ENCODE measurements at regions not wholly inside any gene's neighbourhood (a gene's known extent, or its start where the extent isn't known, plus 50 kb on each side); places are given as distances from the start of the nearest gene placed in this dataset.

DNA sequence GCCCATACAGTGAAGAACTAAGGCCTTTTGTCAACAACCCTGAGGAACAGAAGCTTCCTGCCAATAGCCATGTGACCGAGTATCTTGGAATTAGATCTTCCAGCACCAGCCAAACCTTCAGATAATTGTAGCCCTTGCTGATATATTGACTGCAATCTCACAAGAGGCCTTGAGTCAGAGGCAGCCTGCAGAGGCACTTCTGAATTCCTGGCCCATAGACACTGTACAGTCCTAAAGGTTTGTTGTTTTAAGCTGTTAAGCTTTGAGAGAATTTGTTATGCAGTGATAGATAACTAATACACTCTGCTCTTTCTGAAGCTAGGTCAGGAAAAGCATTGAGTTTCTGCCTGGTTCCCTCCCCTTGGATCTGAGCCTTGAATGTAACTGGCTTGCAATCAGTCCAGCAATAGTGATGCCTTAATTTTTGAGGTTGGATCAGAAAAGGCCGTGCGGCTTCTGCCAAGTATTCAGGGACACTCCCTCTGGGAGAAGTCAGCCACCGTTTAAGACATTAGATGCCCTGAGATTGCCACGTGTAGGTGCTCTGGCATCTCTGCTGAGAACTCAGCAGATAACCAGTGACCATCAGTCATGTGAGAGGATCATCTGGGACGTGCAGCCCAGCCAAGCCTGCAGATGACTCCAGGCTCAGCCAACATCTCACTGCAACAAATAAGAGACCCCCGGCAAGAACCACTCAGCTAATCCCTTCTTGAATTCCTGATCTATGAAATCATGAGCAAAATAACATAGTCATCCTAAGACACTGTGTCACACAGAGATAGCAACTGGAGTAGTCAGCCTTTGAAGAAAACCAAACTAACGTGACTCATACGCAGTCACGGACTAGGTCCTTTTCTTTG, 126.8 kb upstream of the STC2 start:
- BruUV-seq (replicated peaks): TSS peak; percentile 94
- TF ChIP-seq SP1 (IDR thresholded peaks at IDR 0.05; ENCODE audit: low read depth) (peak; percentile 89), JUND (IDR thresholded peaks at IDR 0.05) (peak; percentile 97), FOSL1 (IDR thresholded peaks at IDR 0.05; ENCODE audit: low read depth) (peak; percentile 99), YY1 (IDR thresholded peaks at IDR 0.05; ENCODE audit: extremely low read depth, insufficient replicate concordance, low read depth, low read length) (no peak), POLR2A (IDR thresholded peaks at IDR 0.05; ENCODE audit: borderline replicate concordance, extremely low read depth, insufficient read depth, insufficient read length) (no peak), RAD21 (IDR thresholded peaks at IDR 0.05; ENCODE audit: low read depth) (peak; percentile 2; the same call in 1 of the 2 replicates), CEBPB (IDR thresholded peaks at IDR 0.05; ENCODE audit: low read depth) (peak; percentile 76), CBX3 (IDR thresholded peaks at IDR 0.05; ENCODE audit: low read depth) (peak; percentile 69), EZH2phosphoT487 (IDR thresholded peaks at IDR 0.05; ENCODE audit: borderline replicate concordance) (no peak), TCF7L2 (IDR thresholded peaks at IDR 0.05; ENCODE audit: borderline replicate concordance, extremely low read depth, insufficient read depth, insufficient read length) (peak; percentile 91), EGR1 (IDR thresholded peaks at IDR 0.05; ENCODE audit: low read depth) (no peak), SRF (IDR thresholded peaks at IDR 0.05; ENCODE audit: low read depth) (peak; percentile 79)
- TF ChIP-seq, protein P1, sequence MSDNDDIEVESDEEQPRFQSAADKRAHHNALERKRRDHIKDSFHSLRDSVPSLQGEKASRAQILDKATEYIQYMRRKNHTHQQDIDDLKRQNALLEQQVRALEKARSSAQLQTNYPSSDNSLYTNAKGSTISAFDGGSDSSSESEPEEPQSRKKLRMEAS (IDR thresholded peaks at IDR 0.05): peak; percentile 89
- TF ChIP-seq, protein P2, sequence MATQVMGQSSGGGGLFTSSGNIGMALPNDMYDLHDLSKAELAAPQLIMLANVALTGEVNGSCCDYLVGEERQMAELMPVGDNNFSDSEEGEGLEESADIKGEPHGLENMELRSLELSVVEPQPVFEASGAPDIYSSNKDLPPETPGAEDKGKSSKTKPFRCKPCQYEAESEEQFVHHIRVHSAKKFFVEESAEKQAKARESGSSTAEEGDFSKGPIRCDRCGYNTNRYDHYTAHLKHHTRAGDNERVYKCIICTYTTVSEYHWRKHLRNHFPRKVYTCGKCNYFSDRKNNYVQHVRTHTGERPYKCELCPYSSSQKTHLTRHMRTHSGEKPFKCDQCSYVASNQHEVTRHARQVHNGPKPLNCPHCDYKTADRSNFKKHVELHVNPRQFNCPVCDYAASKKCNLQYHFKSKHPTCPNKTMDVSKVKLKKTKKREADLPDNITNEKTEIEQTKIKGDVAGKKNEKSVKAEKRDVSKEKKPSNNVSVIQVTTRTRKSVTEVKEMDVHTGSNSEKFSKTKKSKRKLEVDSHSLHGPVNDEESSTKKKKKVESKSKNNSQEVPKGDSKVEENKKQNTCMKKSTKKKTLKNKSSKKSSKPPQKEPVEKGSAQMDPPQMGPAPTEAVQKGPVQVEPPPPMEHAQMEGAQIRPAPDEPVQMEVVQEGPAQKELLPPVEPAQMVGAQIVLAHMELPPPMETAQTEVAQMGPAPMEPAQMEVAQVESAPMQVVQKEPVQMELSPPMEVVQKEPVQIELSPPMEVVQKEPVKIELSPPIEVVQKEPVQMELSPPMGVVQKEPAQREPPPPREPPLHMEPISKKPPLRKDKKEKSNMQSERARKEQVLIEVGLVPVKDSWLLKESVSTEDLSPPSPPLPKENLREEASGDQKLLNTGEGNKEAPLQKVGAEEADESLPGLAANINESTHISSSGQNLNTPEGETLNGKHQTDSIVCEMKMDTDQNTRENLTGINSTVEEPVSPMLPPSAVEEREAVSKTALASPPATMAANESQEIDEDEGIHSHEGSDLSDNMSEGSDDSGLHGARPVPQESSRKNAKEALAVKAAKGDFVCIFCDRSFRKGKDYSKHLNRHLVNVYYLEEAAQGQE (IDR thresholded peaks at IDR 0.05; ENCODE audit: low read depth): no peak
- TF ChIP-seq, protein P3, sequence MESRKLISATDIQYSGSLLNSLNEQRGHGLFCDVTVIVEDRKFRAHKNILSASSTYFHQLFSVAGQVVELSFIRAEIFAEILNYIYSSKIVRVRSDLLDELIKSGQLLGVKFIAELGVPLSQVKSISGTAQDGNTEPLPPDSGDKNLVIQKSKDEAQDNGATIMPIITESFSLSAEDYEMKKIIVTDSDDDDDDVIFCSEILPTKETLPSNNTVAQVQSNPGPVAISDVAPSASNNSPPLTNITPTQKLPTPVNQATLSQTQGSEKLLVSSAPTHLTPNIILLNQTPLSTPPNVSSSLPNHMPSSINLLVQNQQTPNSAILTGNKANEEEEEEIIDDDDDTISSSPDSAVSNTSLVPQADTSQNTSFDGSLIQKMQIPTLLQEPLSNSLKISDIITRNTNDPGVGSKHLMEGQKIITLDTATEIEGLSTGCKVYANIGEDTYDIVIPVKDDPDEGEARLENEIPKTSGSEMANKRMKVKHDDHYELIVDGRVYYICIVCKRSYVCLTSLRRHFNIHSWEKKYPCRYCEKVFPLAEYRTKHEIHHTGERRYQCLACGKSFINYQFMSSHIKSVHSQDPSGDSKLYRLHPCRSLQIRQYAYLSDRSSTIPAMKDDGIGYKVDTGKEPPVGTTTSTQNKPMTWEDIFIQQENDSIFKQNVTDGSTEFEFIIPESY (IDR thresholded peaks at IDR 0.05; ENCODE audit: extremely low read depth, insufficient replicate concordance, low read length): no peak
- TF ChIP-seq, protein P4, sequence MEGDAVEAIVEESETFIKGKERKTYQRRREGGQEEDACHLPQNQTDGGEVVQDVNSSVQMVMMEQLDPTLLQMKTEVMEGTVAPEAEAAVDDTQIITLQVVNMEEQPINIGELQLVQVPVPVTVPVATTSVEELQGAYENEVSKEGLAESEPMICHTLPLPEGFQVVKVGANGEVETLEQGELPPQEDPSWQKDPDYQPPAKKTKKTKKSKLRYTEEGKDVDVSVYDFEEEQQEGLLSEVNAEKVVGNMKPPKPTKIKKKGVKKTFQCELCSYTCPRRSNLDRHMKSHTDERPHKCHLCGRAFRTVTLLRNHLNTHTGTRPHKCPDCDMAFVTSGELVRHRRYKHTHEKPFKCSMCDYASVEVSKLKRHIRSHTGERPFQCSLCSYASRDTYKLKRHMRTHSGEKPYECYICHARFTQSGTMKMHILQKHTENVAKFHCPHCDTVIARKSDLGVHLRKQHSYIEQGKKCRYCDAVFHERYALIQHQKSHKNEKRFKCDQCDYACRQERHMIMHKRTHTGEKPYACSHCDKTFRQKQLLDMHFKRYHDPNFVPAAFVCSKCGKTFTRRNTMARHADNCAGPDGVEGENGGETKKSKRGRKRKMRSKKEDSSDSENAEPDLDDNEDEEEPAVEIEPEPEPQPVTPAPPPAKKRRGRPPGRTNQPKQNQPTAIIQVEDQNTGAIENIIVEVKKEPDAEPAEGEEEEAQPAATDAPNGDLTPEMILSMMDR (IDR thresholded peaks at IDR 0.05 in 2 of 3, conservative IDR thresholded peaks at IDR 0.05 in 1 of 3; ENCODE audit: borderline replicate concordance in 1 of 3, insufficient read depth in 1 of 3, low read depth in 2 of 3, low read length in 2 of 3): no peak
- TF ChIP-seq, protein P5, sequence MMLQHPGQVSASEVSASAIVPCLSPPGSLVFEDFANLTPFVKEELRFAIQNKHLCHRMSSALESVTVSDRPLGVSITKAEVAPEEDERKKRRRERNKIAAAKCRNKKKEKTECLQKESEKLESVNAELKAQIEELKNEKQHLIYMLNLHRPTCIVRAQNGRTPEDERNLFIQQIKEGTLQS (IDR thresholded peaks at IDR 0.05): peak; percentile 84

More for the DNA sequence above, 126.8 kb upstream of the STC2 start:
- DNase-seq (ENCODE audit: low read depth, low spot score) (peak; percentile 95), ATAC-seq (peak; percentile 79)
- ChIA-PET POLR2A (interaction anchor here (0.6 to 2.0 kb wide), 6 partner anchors 18 to 282 kb away, joined by 4 to 7 read pairs (median 4); partner anchors contain the start of gene STC2), RAD21 (ENCODE audit: low non-redundant PET in 1 of 2, low total read pairs in 2 of 2, uncharacterized antibody in 2 of 2, unreplicated experiment in 2 of 2) (interaction anchor here in 1 of 2 experiments (1.3 kb wide), 1 partner anchor 118 kb away, joined by 4 read pairs; no protein-coding TSS in a partner anchor), CTCF (interaction anchor here (1.0 to 1.4 kb wide), 2 partner anchors 17 to 118 kb away, joined by 3 to 5 read pairs; no protein-coding TSS in a partner anchor)
- Histone ChIP-seq H3K4me2 (ENCODE audit: low read length) (peak overlapping the region; percentile 54), H3K9ac (ENCODE audit: low read length) (peak overlapping the region; percentile 57), H4K20me1 (ENCODE audit: insufficient read depth) (no peaks in the 10 kb centered on the region), H3K79me2 (ENCODE audit: insufficient read depth, low read length) (no peaks in the 10 kb centered on the region), H3K36me3 (ENCODE audit: control insufficient read depth in 1 of 2, insufficient read depth in 2 of 2, low read length in 2 of 2) (no peaks in the 10 kb centered on the region), H3K4me1 (ENCODE audit: control insufficient read depth in 1 of 2, insufficient read depth in 2 of 2, low read length in 2 of 2) (peaks cover 50 to 74% of the 10 kb centered on the region in 2 experiments), H3K27me3 (ENCODE audit: insufficient read depth, low read length) (no peaks in the 10 kb centered on the region), H3K9me3 (ENCODE audit: control insufficient read depth in 1 of 2, insufficient read depth in 1 of 2, low read depth in 1 of 2, low read length in 2 of 2) (no peaks in the 10 kb centered on the region), H3K4me3 (replicated peaks in 1 of 2; ENCODE audit: low read depth in 1 of 2, low read length in 2 of 2) (peak overlapping the region in 1 of 2 experiments; percentile 9; a peak in 2 of 4 replicates), H3K27ac (ENCODE audit: low read depth, low read length) (peak overlapping the region; percentile 84), H2AFZ (ENCODE audit: low read depth, low read length, poor library complexity, severe bottlenecking) (no peak overlapping the region), H3K9me2 (ENCODE audit: insufficient read depth) (no peaks in the 10 kb centered on the region)
- intact Hi-C loops (cut with micrococcal nuclease): loop anchor here (5.0 kb wide), 1 partner anchor 128 kb away; the partner anchor contains the start of gene STC2

All from HCT116 (cell line).